Epidermal melanocyte (primary cell): ENCODE measurements at regions not wholly inside any gene's neighbourhood (a gene's known extent, or its start where the extent isn't known, plus 50 kb on each side); places are given as distances from the start of the nearest gene placed in this dataset.
"Not testable (repeated sequence)": the region's sequence is repeated elsewhere in the genome, so short reads cannot be mapped to it uniquely, and the experiment has no call there.

Experiments used
- DNase-seq: peaks from one replicate; pipeline ENCODE4 v3.0.0; 2011; ENCODE audit warnings: low spot score; ENCODE audit not compliant: insufficient read length

DNA sequence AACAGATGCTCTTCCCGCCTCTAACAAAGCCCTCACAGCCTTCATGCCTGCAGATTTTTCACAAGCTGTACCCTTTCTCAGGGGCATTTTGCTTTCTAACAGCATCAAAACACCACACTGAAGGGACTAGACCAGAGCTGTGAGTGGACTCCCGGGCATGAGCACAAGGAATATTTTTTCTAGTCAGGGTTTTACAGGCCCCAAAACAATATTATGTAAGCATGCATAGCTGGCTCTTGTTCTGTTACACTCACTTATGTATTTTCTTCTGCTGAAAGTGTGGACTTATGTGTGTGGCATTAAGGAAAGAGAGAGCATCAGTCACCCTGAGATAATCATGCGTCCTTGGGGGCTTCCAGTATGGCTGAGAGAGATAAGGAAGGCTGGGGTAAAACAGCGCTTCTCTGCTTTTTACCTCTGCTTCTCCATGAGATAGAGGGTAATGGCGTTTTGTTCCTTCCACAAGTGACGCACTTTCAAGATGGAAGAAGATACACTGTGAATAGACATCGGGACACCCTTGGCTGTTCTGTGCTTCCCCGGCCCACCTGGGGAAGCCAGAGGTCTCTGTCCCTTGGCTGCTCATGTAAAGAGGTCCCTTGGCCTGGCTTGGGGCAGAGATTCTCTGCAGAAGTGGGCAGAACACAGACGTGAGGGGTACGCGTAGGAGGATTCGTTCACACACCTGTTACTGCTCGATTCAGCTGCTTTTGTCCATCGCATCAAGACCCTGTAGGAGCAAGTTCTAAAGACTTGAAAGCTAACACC, 266.7 kb upstream of the RAB4A start:
- DNase-seq, result no peak

DNA sequence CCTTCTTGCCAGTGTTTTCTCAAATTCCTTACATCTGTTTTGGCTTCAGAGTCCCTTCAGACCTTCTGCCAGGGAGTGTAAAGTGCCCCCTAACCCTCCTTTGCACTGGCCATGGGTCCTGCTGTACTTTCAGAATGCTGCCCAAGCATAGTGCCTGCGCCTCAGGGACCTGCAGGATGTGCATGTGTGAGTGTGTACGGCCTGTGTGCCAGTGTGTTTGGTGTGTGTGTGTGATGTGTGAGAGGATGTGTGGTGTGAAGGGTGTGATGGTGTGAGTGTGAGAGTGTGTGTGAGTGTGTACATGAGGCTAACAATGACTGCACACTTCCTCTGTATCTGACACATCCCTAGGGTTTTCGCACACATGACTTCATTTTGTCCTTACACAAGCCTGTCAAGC, 265.8 kb upstream of the RAB4A start:
- DNase-seq, result no peak

DNA sequence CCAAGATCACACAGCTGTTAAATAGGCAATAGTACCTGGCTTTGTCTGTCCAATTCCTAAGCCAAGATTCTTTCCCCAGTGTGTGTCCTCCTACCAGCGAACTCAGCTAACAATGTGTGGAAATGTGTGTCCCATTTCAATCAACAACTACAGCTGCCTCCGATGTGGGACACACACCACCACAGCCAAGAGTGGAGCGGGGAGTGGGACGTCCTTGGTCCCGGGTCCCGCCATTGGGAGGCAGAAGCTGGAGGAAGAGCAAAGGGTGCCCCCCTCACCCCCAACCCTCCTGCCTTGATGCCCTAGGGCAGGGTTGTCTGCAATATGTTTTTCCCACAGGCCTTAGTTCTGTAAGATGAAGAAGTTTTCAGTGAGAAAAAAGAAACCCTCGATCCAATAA, 265.4 kb upstream of the RAB4A start:
- no peak for DNase-seq

DNA sequence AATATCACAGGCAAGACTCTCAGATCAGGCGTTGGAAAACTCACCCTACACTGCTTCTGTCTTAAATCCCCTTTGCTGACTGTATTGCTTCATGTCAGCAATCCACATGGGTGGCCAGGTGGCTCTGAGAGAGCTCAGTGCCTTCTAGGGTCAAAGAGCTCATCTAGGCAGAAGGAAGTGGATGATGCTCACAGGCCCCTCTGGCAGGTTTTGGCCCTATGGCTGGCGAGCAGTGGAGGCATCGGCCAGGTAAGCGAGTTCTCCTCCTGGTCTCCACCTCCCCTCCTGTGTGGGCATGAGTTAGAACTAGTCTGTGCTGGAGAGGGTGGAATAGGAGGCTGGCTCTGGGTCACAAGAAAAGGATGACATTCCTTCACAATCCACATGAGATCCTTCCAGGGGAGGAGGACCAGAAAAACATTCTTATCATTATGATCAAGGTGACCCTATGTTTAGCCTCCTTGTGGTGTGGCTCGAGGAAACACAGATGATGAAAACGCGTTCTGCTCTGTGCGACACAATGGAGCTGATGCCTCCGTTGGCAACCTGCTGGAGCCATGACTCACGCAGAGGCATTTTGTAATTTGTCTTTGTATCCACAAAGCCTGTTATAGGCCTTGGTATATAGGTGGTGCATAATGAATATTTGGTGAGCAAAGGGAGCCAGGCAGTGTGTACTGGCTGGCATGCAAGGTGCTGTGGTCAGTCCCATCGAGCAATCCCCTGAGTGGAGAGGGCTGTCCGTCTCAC, 264.6 kb upstream of the RAB4A start:
- DNase-seq, result no peak

DNA sequence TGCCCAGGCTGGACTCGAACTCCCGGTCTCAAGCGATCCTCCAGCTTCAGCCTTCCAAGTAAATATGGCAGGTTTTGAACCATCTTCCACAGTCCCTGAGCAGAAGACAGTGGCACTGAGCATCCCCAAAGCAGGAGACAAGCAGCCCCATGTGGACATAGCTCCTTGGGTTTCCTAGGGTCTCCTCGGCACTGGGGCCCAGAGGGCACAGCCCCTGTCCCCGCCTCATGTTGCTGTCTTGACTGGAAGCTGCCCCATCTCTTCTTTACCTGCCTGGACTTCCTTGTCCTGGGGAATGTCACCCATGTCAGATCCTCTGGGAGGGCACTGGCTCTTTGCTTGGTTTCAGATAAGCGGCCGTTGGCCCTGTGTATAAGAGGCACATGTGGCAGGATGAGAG, 263.7 kb upstream of the RAB4A start:
- DNase-seq, result no peak

DNA sequence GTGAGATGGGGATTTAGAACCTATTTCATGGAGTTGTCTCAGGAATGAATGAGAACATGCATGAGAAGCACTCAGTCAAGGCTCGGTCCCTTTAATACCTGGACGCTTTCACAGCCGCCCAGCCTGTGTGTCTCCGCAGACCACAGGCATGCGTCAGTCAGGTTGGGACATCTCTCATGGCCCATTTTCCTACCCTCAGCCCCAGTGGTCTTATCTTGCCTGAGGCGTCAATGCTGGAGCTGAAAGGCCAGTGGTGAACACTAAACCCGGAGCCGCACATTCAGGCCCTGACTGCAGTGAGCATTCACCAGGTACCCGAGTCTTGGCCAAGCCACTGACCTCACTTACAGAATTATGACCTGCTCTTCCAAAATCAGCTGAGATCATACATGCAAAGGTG, 263.2 kb upstream of the RAB4A start:
- DNase-seq, result no peak

DNA sequence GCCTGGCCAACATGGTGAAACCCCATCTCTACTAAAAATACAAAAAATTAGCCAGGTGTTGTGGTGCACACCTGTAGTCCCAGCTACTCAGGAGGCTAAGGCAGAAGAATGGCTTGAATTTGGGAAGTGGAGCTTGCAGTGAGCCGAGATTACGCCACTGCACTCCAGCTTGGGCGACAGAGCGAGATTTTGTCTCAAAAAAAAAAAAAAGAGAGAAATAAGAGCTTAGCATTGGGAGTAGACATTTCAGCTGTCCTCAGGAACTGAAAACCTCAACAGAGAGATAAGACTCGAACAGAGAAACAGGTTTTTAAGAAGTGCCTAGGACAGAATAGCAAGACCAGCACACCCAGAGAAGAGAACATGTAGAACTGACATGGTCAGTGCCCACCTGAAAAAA, 262.6 kb upstream of the RAB4A start:
- not testable (repeated sequence) for DNase-seq

DNA sequence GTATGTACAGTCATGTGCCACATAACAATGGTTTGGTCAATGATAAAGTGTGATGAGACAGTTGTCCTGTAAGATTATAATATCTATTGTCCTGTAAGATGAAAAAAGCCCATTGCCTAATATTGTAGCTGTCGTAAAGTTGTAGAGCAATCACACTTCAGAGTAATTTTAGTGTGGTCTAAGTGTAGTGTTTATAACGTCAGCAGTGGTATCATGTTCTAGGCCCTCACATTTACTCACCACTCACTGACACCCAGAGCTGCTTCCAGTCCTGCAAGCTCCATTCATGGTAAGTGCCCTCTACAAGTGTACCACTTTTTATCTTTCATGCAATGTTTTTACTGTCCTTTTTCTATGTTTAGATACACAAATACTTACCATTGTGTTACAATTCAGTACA, 259.9 kb upstream of the RAB4A start:
- DNase-seq, result no peak

DNA sequence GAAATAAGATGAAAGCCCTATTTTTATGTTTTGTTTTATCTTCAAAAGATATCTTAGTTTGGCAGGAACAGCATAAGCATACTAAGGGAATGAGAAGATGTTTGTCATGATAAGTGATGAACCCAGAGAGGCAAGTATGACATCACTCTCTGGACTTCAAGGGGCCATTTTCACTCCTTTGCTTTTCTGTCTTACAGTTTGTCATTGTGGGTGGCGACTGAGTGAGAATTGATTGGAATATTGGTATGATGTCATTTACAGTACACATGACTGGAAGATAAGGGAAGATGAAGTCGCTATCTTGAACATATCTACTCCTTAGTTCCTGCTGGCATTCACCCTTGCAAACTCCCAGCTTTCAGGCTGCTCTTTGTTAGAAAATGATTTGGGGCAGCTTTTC, 258.1 kb upstream of the RAB4A start:
- no peak for DNase-seq

DNA sequence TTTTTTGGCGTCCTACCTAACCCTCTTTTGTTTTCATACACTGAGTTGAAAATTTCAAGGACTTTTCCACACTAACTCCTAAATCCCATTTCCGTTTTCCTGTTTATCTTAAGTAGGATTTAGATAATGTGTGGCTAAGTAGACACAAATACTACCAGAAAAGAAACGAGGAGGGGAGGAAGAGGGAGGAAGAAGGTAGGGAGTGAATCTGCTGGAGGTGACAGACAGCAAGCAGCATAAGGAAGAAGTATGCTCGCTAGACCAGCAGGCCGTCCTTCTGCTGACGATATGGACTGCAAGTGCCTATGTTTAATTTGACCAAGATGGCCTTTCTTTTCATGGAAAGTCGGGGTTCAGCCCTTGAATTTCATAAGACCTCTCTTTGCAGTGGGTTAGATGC, 256.9 kb upstream of the RAB4A start:
- no peak for DNase-seq

DNA sequence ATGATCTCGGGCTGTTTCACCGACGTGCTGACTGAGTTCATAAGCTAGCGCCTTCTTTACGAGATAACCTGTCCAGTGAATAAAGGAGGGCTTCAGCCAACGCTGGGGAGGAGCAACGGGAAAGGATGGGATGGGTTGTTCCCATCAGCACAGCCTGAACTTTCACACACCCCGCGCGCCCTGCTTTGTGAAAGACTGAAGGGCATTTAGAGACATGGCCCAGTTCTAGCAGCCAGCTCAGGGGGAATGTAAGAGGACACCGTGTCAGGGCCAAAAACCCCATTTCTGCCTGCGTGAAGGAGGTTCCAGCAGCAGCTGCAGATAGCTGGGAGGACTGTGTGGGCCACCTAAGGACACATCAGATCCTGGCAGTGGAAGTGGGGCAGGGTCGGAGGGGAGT, 255.1 kb upstream of the RAB4A start:
- DNase-seq, result no peak

DNA sequence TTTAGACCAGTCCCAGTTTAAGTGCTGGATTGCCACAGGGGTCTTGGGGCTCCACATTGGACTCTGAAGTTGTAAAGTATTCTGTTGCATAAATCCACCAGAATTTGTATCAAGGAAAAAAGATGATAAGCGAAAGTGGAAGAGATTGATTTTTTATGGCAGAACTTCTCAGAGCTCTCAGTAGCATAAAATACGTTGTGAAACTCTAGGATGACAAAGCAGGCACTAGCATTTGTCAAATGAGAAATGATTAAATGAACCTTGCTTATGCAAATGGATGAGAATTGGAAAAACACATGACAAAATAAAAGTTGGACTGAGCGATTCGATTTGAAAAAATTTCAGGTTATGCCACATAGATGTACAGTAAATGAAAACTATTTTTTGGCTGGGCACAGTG, 253.8 kb upstream of the RAB4A start:
- no peak for DNase-seq

DNA sequence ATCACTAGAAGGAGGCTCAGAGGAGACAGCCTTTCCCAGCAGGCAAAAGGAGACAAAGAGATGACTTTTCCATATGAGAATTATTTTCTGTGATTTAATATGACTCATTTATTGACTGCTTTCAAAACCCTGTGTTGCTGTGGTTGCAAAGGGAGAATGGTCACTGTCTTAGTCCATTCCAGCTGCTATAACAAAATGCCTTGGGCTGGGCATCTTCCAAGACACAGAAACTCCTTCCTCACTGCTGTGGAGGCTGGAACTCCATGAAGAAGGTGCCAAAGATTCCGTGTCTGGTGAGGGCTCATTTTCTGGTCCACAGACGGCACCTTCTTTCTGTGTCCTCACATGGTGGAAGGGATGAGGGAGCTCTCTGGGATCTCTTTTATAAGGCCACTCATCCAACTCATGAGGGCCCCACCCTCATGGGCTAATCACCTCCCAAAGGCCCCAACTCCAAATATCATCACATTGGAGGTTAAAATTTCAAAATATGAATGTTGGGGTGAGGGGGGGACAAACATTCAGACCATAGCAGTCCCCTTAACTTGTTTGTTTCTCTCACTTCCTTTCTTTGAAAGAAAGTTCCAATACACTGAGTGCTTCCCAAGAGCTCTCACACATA, 252.1 kb upstream of the RAB4A start:
- DNase-seq, result no peak

DNA sequence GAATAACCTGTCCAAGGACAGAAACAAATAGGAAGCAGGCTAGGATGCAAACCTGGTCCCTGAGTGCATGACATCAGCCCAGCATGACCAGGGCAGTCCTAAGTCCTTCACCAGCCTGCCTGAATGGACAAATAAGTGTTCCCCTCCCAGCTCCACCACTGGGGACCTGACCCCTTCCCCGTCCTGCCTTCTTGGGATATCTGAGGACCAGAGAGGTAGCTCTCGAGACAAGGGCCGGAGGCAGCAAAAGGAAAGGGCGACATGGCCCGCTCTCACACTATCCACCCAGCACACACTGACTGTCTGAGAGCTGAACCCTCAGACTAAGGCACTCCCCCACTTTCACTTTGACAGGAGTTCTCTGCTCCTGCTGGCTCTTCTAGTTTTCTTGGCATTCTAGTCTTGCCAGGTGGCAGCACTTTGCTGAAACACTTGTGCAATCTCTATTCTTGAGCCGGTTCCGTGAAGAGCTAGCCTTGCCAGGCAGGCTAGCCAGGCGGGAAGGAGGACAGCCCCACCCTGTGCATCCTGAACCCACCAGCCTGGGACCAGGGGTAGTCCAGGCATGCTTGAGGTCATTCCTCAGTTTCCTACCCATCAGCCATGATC, 251.1 kb upstream of the RAB4A start:
- no peak for DNase-seq

DNA sequence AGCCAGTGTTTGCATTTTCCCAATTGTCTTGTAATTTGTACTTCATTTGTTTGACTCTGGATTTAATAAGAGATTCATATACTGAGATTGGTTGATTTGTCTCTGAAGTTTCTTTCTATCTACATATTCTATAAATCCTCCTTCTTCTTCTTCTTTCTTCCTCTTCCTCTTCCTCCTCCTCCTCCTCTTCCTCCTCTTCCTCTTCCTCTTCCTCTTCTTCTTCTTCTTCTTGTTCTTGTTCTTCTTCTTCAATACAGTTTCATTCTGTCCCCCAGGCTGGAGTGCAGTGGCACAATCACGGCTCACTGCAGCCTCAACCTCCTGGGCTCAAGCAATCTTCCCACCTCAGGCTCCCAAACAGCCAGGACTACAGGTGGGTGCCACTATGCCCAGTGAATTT, 249.9 kb upstream of the RAB4A start:
- DNase-seq, result not testable (repeated sequence)

DNA sequence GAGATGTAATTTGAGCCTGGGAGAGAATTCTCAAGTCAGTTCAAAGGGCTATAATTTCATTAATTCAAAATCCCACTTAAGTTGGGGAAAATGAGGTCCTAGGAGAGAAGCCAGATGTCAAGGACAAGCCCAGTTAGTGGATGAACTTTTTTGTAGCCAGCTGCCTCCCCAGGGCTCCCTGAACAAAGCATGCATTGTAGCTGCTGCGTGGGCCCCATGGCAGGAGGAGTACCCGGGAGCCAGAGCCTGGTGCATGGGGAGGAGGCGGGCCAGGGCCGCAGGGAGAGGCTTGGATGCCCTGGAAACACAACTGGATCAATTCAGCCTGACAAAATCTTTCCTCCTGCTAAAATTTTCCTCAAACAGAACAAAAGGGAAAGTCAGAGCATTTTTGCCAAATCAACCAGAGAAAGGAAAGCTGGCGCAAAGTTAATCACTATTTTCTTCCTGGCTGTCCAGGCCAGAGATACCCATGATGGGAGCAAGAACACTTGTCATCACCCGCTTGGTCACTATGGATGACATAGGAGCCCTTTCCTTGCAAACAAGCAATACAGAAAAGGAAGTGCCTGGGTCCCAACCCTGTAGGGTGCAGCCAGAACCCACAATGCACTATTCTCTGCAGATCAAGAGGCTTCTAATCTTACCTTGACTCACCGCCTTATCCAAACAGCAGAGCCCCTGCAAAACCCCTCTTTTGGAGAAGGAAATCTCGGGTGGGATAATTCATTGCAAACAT, 248.1 kb upstream of the RAB4A start:
- DNase-seq, result no peak

DNA sequence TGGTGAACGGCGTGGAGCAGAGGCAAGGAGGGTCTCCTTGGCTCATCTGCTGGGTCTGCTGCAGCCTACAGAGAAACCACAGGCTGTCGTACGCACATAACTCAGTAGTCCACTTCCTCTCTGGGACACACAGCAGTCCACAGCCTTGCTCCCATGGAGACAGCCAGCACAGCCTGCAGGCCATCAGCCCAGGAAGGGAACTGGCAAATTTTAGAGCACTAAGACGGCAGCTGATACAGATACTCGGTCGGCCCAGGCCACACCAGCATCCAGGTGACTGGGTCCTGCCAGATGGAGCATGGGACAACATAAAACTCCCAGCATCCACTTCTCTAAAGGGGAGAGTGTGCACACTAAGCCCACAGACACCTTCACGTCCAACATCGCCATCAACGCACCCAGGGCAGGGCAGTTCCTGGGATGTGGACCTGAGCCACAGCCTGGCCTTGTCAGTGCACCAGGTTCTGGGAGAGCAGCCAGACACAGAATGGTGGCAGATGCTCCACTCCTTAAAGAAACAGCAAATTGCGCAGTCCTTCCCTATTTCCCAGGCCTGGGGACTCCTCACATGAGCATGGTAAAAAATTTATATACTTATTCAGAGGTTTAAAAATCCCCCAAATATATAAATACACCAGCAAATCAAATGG, 247.1 kb upstream of the RAB4A start:
- DNase-seq, result no peak

DNA sequence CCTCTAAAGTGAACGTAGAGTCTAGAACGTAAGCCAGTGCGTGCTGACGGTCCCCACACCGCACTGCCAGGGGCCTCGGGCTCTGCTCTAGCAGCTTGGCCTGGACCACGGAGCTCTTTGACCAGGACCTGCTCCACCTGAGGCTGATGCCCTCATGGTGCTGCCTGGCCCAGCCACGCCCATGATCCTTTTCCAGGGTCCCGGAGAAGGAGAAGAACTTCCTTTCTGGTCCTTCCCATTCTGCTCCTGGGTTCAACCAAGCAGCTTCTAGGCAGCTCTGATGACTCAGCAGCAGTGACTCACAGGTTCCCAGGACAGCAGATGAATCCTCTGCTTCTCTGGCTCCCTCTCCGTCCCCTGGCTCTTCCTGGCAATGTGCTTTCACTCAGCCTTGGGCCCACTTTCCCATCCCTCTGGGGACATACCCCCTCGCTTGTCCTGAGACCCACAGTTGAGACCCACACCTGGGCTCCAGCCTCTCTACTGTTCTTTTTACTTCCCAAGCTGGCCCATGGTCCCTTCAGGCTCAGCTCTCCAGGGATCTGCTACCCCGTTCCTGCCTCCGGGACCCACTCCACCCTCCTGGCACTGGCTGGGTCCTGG, 246.3 kb upstream of the RAB4A start:
- DNase-seq, result no peak

DNA sequence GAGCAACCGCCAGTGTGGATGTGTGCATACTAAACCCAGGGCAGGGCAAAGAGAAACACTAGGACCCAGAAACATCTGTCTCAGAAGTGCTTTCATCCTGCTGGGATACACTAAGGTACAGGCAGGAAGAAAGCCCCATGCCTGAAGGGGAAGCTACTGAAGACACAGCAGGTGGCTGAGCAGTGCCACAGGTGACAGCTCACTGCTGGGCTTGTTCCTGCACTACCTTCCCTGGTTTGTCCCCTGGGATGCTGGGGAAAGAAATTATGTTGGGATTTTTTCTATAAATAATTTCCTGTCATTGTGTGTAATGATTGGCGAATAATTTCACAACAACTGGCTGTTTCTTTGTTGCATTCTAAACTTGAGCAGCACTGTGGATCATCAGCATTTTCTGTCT, 245.3 kb upstream of the RAB4A start:
- DNase-seq, result no peak

DNA sequence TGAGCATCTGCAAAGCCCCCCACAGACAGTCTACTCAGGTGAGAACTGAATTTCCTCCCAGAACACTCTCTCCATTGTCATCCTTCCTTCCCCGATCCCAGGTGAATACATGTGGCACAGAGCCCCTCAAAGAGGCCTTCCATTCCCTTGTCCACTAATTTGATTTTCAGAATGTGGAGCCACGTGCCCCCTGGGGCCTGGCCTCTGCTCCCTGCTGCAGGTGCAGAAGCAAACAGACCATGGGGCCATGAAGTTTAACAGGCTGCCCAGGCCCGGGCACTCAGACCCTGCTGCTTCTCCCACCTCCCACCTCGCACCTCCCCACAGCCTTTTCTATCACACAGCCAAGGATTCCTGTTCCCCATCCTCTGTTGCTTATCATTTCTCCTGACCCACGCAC, 243.8 kb upstream of the RAB4A start:
- no peak for DNase-seq
